ENCODE measurements at regions not wholly inside any gene's neighbourhood (a gene's known extent, or its start where the extent isn't known, plus 50 kb on each side); places are given as distances from the start of the nearest gene placed in this dataset.

DNA sequence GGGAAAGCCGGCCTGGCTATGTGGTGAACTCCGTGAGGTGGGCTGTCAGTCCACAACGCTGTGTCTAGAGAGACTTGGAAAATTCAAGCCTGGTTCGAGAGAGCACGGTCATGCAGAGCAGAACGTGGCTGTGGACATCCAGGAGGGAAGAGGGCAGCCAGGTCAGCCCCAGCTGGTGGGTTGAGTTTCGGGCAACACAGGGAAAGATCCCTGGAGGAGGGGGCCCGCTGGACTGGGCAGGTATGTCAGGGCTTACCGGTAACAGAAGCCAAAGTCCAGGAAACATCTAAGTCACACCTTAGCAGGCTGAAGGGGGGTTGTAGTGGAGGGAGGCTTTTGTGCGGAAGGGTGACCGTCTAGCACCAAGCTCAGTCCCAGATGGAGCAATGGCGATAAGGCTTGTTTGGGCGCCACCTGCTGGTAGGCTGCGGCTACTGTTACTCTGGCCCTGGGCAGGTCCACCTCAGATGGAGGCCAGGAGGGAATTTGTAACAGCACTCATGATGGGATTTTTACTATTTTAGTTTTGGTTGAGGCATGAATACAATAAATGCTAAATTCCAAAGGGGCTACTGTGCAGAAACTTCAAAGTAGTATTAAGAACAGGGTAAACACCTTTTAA lies 143.3 kb upstream of the ZNF644 start:
- H3K4me3 ChIP-seq: no peak overlapping the region
- no peaks in the 10 kb centered on the region for H3K4me1 ChIP-seq
- H3K27me3 ChIP-seq: peaks cover under 1% of the 10 kb centered on the region
- H3K27ac ChIP-seq: no peak overlapping the region
- TF ChIP-seq, protein P1, sequence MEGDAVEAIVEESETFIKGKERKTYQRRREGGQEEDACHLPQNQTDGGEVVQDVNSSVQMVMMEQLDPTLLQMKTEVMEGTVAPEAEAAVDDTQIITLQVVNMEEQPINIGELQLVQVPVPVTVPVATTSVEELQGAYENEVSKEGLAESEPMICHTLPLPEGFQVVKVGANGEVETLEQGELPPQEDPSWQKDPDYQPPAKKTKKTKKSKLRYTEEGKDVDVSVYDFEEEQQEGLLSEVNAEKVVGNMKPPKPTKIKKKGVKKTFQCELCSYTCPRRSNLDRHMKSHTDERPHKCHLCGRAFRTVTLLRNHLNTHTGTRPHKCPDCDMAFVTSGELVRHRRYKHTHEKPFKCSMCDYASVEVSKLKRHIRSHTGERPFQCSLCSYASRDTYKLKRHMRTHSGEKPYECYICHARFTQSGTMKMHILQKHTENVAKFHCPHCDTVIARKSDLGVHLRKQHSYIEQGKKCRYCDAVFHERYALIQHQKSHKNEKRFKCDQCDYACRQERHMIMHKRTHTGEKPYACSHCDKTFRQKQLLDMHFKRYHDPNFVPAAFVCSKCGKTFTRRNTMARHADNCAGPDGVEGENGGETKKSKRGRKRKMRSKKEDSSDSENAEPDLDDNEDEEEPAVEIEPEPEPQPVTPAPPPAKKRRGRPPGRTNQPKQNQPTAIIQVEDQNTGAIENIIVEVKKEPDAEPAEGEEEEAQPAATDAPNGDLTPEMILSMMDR (IDR thresholded peaks at IDR 0.05): peak; percentile 76 to 92 (median 78)
- no peak for TF ChIP-seq EP300 (IDR thresholded peaks at IDR 0.05)
- ATAC-seq: peak; percentile 76
- 0 to 85% methylated on average over 6 of the region's 14 CpGs for WGBS, 2 donors (ENCODE audit: low coverage in 1 of 2)
- H3K9me3 ChIP-seq: no peaks in the 10 kb centered on the region
- no peaks in the 10 kb centered on the region for H3K36me3 ChIP-seq

DNA sequence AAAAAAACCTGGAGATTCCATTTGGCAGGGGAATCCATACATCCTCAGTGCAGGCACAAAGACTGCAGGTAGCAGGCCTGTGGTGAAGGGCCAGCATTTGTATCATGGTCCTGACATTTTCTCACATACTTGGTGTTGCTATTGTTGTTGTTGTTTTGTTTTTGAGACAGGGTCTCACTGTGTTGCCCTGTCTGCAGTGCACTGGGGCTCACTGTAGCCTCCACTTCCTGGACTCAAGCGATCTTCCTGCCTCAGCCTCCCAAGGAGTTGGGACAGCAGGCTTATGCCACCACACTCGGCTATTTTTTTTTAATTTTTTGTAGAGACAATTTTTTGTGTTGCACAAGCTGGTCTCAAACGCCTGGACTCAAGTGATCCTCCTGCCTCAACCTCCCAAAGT lies 140.8 kb upstream of the ZNF644 start:
- ATAC-seq: no peak
- H3K9me3 ChIP-seq: no peaks in the 10 kb centered on the region
- TF ChIP-seq POLR2AphosphoS5 (IDR thresholded peaks at IDR 0.05): no peak
- TF ChIP-seq EP300 (IDR thresholded peaks at IDR 0.05): no peak
- TF ChIP-seq, protein P1 (IDR thresholded peaks at IDR 0.05): no peak
- no peak for TF ChIP-seq POLR2A (IDR thresholded peaks at IDR 0.05)
- 90% methylated on average over 3 of the region's 3 CpGs; no CpG with 5 or more reads in 1 of the 2 donors for WGBS, 2 donors (ENCODE audit: low coverage in 1 of 2)
- no peaks in the 10 kb centered on the region for H3K4me1 ChIP-seq
- no peaks in the 10 kb centered on the region for H3K36me3 ChIP-seq
- H3K4me3 ChIP-seq: no peak overlapping the region
- H3K27me3 ChIP-seq: no peaks in the 10 kb centered on the region
- no peak overlapping the region for H3K27ac ChIP-seq

DNA sequence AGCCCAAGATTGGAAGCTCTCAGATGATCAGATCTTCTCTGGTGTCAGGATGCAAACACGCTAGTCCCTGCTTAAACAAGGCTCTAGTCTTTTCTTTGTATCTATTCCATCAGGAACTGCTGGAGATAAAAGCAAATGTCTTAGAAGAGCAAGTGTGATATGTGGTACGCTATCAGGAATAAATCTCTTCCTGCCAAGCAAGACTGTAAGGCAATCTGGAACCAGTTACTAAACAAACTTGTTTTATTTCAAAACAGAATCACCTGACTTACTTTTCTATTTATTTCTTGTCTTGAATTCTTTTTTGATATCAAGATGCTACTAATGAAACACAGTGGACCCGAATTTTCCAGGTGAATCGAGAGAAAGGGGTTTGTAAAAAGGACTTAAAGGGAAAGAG lies 139.9 kb upstream of the ZNF644 start:
- no peaks in the 10 kb centered on the region for H3K36me3 ChIP-seq
- ATAC-seq: no peak
- no peaks in the 10 kb centered on the region for H3K27me3 ChIP-seq
- no peaks in the 10 kb centered on the region for H3K4me1 ChIP-seq
- 33 to 64% methylated on average over 1 to 4 of the region's 4 CpGs for WGBS, 2 donors (ENCODE audit: low coverage in 1 of 2)
- TF ChIP-seq POLR2A (IDR thresholded peaks at IDR 0.05): no peak
- no peak for TF ChIP-seq EP300 (IDR thresholded peaks at IDR 0.05)
- TF ChIP-seq, protein P1 (IDR thresholded peaks at IDR 0.05): no peak
- H3K4me3 ChIP-seq: no peak overlapping the region
- H3K9me3 ChIP-seq: no peaks in the 10 kb centered on the region
- no peak overlapping the region for H3K27ac ChIP-seq

DNA sequence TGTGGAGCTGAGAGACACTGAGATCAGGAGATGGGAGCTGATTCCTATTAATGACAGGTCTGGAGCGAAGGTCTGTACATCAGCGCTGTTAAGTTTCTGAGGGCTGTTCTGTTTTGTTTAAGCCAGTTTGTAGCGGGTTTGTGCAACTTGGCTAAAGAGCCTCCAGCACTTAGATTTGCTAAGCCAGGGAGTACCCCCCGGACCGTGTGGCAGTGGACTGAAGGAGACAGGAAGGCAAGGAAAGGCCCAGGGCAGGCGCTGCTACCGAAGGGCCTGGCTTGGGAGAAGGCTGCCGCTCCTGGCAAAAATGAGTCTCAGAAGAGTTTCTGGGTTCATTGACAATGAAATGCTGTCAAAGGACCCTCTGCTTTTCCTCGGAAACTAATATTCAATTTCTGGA lies 139.3 kb upstream of the ZNF644 start:
- Histone ChIP-seq H3K36me3 (no peaks in the 10 kb centered on the region), H3K9me3 (no peaks in the 10 kb centered on the region), H3K4me1 (no peaks in the 10 kb centered on the region), H3K27ac (no peak overlapping the region), H3K27me3 (no peaks in the 10 kb centered on the region), H3K4me3 (no peak overlapping the region)
- no peak for ATAC-seq
- WGBS, 2 donors (ENCODE audit: low coverage in 1 of 2): 67 to 71% methylated on average over 3 to 6 of the region's 9 CpGs
- no peak for TF ChIP-seq EP300 (IDR thresholded peaks at IDR 0.05)
- TF ChIP-seq, protein P1 (IDR thresholded peaks at IDR 0.05): no peak
- no peak for TF ChIP-seq POLR2AphosphoS5 (IDR thresholded peaks at IDR 0.05)
- TF ChIP-seq POLR2A (IDR thresholded peaks at IDR 0.05): no peak

DNA sequence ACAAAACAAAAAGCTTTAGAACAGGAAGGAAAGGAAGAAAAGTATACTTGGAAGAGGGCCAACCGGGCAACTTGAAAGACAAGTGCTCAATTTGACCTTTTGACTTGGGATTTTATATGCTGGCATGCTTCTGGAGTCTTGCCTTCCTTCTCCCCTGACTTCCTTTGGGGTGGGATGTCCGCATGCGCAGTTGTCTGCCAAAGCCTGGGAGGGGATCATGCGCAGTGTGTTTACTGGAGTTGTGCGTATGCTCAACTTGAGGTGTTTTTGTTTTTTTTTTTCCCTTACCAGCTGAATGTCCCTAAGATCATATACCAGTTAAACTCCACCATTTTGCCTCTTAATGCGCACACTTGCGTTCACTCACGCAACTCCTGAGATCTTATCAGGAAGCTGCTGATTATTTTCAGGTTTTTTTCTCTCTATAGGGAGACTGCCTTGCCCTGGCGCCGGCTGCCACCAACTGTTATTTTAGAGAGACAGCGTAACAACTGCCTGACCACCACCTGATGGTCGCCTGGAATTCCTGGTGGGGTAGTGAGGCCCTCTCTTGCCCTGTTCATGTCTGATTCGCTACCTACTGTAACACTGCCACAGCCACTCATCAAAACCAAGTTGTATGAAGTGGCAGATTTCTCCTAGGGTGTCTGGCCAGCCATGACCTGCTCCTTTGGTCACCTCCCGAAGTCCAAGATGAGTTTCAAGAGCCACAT lies 138.7 kb upstream of the ZNF644 start:
- no peaks in the 10 kb centered on the region for H3K4me1 ChIP-seq
- no peaks in the 10 kb centered on the region for H3K9me3 ChIP-seq
- no peaks in the 10 kb centered on the region for H3K36me3 ChIP-seq
- ATAC-seq: no peak
- H3K4me3 ChIP-seq: no peak overlapping the region
- H3K27ac ChIP-seq: no peak overlapping the region
- no peak for TF ChIP-seq POLR2A (IDR thresholded peaks at IDR 0.05)
- TF ChIP-seq, protein P1 (IDR thresholded peaks at IDR 0.05): no peak
- no peak for TF ChIP-seq EP300 (IDR thresholded peaks at IDR 0.05)
- no peak for TF ChIP-seq POLR2AphosphoS5 (IDR thresholded peaks at IDR 0.05)
- H3K27me3 ChIP-seq: no peaks in the 10 kb centered on the region
- WGBS, 2 donors (ENCODE audit: low coverage in 1 of 2): 87 to 98% methylated on average over 10 to 11 of the region's 14 CpGs

Measured in gastroesophageal sphincter (tissue), 4 donors.